ENCODE measurements at regions not wholly inside any gene's neighbourhood (a gene's known extent, or its start where the extent isn't known, plus 50 kb on each side); places are given as distances from the start of the nearest gene placed in this dataset.

- no peak overlapping the region for H2AFZ ChIP-seq (ENCODE audit: insufficient read depth, low read depth, low read length, poor library complexity, severe bottlenecking)
- no peak overlapping the region for H3K4me2 ChIP-seq (replicated peaks; ENCODE audit: extremely low read depth, low read length, poor library complexity, severe bottlenecking)
- no peak overlapping the region for H3K27ac ChIP-seq (ENCODE audit: low read depth in 1 of 2, low read length in 2 of 2)
- Mint-ChIP-seq H3K36me3 (no peaks in the 10 kb centered on the region), H3K4me3 (no peak overlapping the region), H3K27ac (no peak overlapping the region), H3K27me3 (ENCODE audit: low read depth in 3 of 3) (peaks cover 0 to 1% (median 0%) of the 10 kb centered on the region in 3 donors), H3K9me3 (no peaks in the 10 kb centered on the region), H3K4me1 (no peaks in the 10 kb centered on the region)
- DNase-seq: no peak
- H3K4me1 ChIP-seq (ENCODE audit: control insufficient read depth in 1 of 2, insufficient read depth in 2 of 2, low read length in 2 of 2): no peaks in the 10 kb centered on the region
- H4K20me1 ChIP-seq (ENCODE audit: insufficient read depth, low read length): no peaks in the 10 kb centered on the region
- no CpG with 5 or more reads among the region's 1 CpG for WGBS (ENCODE audit: insufficient coverage)
- no peaks in the 10 kb centered on the region for H3K79me2 ChIP-seq (ENCODE audit: insufficient read depth, low read length)
- H3K27me3 ChIP-seq (ENCODE audit: control insufficient read depth in 2 of 2, insufficient read depth in 2 of 2, low read length in 2 of 2): no peaks in the 10 kb centered on the region
- H3K4me3 ChIP-seq (replicated peaks in 1 of 3; ENCODE audit: low read depth in 2 of 3, low read length in 3 of 3): no peak overlapping the region
- intact Hi-C loops (cut with micrococcal nuclease): no loop called here
- TF ChIP-seq, protein P1, sequence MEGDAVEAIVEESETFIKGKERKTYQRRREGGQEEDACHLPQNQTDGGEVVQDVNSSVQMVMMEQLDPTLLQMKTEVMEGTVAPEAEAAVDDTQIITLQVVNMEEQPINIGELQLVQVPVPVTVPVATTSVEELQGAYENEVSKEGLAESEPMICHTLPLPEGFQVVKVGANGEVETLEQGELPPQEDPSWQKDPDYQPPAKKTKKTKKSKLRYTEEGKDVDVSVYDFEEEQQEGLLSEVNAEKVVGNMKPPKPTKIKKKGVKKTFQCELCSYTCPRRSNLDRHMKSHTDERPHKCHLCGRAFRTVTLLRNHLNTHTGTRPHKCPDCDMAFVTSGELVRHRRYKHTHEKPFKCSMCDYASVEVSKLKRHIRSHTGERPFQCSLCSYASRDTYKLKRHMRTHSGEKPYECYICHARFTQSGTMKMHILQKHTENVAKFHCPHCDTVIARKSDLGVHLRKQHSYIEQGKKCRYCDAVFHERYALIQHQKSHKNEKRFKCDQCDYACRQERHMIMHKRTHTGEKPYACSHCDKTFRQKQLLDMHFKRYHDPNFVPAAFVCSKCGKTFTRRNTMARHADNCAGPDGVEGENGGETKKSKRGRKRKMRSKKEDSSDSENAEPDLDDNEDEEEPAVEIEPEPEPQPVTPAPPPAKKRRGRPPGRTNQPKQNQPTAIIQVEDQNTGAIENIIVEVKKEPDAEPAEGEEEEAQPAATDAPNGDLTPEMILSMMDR (IDR thresholded peaks at IDR 0.05): no peak
- H3K9ac ChIP-seq (ENCODE audit: insufficient read depth, low read length, poor library complexity, severe bottlenecking): no peak overlapping the region
- no peaks in the 10 kb centered on the region for H3K36me3 ChIP-seq (replicated peaks in 1 of 2; ENCODE audit: control insufficient read depth in 1 of 2, insufficient read depth in 2 of 2, low read length in 2 of 2)
- no peaks in the 10 kb centered on the region for H3K9me3 ChIP-seq (replicated peaks in 1 of 2; ENCODE audit: control insufficient read depth in 1 of 2, insufficient read depth in 1 of 2, low read length in 2 of 2)
Measured at GRCh38 chr2:212894026-212894425, 257.4 kb downstream of the IKZF2 start.

DNA sequence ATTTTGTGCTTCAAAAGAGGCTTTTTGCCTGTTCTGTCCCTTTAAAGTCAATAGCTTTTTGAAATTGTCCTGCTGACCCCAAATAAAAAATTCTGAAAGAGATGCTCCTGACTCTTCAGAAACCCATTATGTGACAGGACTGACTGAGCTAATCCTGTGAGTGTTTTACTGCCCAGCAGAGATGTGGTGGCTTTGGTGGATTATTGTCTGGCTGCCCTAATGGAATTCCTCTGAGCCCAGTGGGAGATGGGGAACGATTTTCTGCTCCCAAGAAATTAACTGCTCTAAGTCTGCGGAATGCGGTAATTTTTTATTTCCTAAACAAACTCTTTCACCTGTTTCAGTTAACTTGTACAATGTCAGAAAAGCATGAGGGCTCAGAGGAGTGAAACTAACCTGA is 258.2 kb downstream of the IKZF2 start:
- Histone ChIP-seq H3K27ac (ENCODE audit: low read depth in 1 of 2, low read length in 2 of 2) (no peak overlapping the region), H4K20me1 (ENCODE audit: insufficient read depth, low read length) (no peaks in the 10 kb centered on the region), H3K79me2 (ENCODE audit: insufficient read depth, low read length) (no peaks in the 10 kb centered on the region), H3K4me3 (replicated peaks in 1 of 3; ENCODE audit: low read depth in 2 of 3, low read length in 3 of 3) (no peak overlapping the region), H3K4me2 (replicated peaks; ENCODE audit: extremely low read depth, low read length, poor library complexity, severe bottlenecking) (no peak overlapping the region), H3K27me3 (ENCODE audit: control insufficient read depth in 2 of 2, insufficient read depth in 2 of 2, low read length in 2 of 2) (no peaks in the 10 kb centered on the region), H3K36me3 (replicated peaks in 1 of 2; ENCODE audit: control insufficient read depth in 1 of 2, insufficient read depth in 2 of 2, low read length in 2 of 2) (no peaks in the 10 kb centered on the region), H3K9me3 (replicated peaks in 1 of 2; ENCODE audit: control insufficient read depth in 1 of 2, insufficient read depth in 1 of 2, low read length in 2 of 2) (no peaks in the 10 kb centered on the region), H3K4me1 (ENCODE audit: control insufficient read depth in 1 of 2, insufficient read depth in 2 of 2, low read length in 2 of 2) (no peaks in the 10 kb centered on the region), H2AFZ (ENCODE audit: insufficient read depth, low read depth, low read length, poor library complexity, severe bottlenecking) (no peak overlapping the region), H3K9ac (ENCODE audit: insufficient read depth, low read length, poor library complexity, severe bottlenecking) (no peak overlapping the region)
- Mint-ChIP-seq H3K9me3 (no peaks in the 10 kb centered on the region), H3K27me3 (ENCODE audit: low read depth in 3 of 3) (peaks cover 0 to 1% (median 0%) of the 10 kb centered on the region in 3 donors), H3K27ac (no peak overlapping the region), H3K4me3 (no peak overlapping the region), H3K4me1 (no peaks in the 10 kb centered on the region), H3K36me3 (no peaks in the 10 kb centered on the region)
- WGBS (ENCODE audit: insufficient coverage): no CpG with 5 or more reads among the region's 3 CpGs
- DNase-seq: no peak
- intact Hi-C loops (cut with micrococcal nuclease): no loop called here
- TF ChIP-seq, protein P1 (IDR thresholded peaks at IDR 0.05): no peak
